HL-60 (cell line): ENCODE measurements at regions not wholly inside any gene's neighbourhood (a gene's known extent, or its start where the extent isn't known, plus 50 kb on each side); places are given as distances from the start of the nearest gene placed in this dataset.

ENCODE experiments used
- DNase-seq, 2 experiments: peaks; one replicate each; pipeline ENCODE4 v3.0.0-alpha.2; 2010 to 2020; ENCODE audit warnings: low read depth in 1 of 2, low spot score in 1 of 2
- H3K27ac ChIP-seq: fragments of 250-450 bp; sonication (Bioruptor Pico); replicated peaks from 2 replicates; pipeline ENCODE4 v1.5.1; 2020; ENCODE audit warnings: mild to moderate bottlenecking, moderate library complexity
- H3K27me3 ChIP-seq: fragments of 250-450 bp; sonication (Bioruptor Pico); 2 replicates; pipeline ENCODE4 v1.5.1; 2021; ENCODE audit warnings: mild to moderate bottlenecking, moderate library complexity; ENCODE audit not compliant: insufficient read depth, poor library complexity, severe bottlenecking
- H3K4me3 ChIP-seq: replicated peaks from 2 replicates; pipeline ENCODE4 v1.5.1; 2011; ENCODE audit warnings: mild to moderate bottlenecking, control low read depth, low read length; ENCODE audit not compliant: insufficient read depth
- GABPA ChIP-seq: IDR thresholded peaks from 2 replicates; pipeline ENCODE4 v1.6.1; 2012; ENCODE audit warnings: low read depth
- POLR2AphosphoS5 ChIP-seq: IDR thresholded peaks from 2 replicates; pipeline ENCODE4 v1.6.1; 2012; ENCODE audit warnings: low read depth
- SPI1 ChIP-seq: IDR thresholded peaks from 2 replicates; pipeline ENCODE4 v1.6.1; 2012; ENCODE audit warnings: low read depth, mild to moderate bottlenecking, borderline replicate concordance
- TF ChIP-seq, protein P1 (sequence below): IDR thresholded peaks from one replicate; pipeline ENCODE4 v1.5.1; 2011; ENCODE audit warnings: low read length, control low read depth, inconsistent platforms; ENCODE audit not compliant: insufficient read depth
- TF ChIP-seq, protein P2 (sequence below): IDR thresholded peaks from 2 replicates; pipeline ENCODE4 v1.6.1; 2012; ENCODE audit warnings: low read depth; ENCODE audit not compliant: insufficient replicate concordance

DNA sequence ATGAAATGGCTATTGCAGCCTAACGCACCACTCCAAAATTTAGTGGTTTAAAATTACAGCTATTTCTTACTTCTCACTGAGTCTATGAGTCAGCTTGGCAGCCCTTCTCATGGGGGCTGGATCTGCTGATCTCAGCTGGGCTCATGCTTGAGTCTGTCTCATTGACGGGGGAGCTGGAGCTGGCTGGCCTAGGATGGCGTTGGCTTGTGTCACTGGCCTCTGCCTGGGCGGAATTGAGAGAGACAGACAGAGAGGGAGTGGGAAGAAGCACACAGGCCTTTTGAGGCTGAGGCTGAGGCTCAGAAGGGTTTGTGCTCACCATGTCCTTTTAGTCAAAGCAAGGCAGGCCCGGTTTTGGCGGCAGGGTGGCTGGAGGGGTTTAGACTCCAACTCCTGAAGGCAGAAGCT, 412.1 kb upstream of the MYT1L start:
- H3K27ac ChIP-seq = no peak overlapping the region
- TF ChIP-seq, protein P1, sequence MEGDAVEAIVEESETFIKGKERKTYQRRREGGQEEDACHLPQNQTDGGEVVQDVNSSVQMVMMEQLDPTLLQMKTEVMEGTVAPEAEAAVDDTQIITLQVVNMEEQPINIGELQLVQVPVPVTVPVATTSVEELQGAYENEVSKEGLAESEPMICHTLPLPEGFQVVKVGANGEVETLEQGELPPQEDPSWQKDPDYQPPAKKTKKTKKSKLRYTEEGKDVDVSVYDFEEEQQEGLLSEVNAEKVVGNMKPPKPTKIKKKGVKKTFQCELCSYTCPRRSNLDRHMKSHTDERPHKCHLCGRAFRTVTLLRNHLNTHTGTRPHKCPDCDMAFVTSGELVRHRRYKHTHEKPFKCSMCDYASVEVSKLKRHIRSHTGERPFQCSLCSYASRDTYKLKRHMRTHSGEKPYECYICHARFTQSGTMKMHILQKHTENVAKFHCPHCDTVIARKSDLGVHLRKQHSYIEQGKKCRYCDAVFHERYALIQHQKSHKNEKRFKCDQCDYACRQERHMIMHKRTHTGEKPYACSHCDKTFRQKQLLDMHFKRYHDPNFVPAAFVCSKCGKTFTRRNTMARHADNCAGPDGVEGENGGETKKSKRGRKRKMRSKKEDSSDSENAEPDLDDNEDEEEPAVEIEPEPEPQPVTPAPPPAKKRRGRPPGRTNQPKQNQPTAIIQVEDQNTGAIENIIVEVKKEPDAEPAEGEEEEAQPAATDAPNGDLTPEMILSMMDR = no peak
- no peak overlapping the region for H3K4me3 ChIP-seq
- H3K27me3 ChIP-seq = no peaks in the 10 kb centered on the region
- no peak for DNase-seq

DNA sequence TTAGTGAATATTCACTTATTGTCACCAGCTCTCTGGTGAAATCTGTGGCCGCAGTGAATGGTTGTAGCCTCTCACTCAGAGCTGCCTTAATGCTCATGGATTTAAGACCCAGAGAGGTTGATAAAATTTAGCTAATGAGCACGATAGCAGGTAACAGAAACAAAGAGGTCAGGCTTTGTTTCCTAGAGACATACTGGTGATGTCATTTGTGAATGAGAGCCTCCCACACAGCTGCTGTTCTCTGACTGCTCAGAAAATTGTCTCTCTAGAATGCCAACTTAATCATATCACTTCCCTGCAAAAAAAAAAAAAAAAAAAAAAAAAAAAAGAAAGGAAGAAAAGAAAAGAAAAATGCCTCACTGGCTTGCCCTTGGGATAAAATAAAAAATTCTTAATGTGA, 411.7 kb upstream of the MYT1L start:
- TF ChIP-seq, protein P2, sequence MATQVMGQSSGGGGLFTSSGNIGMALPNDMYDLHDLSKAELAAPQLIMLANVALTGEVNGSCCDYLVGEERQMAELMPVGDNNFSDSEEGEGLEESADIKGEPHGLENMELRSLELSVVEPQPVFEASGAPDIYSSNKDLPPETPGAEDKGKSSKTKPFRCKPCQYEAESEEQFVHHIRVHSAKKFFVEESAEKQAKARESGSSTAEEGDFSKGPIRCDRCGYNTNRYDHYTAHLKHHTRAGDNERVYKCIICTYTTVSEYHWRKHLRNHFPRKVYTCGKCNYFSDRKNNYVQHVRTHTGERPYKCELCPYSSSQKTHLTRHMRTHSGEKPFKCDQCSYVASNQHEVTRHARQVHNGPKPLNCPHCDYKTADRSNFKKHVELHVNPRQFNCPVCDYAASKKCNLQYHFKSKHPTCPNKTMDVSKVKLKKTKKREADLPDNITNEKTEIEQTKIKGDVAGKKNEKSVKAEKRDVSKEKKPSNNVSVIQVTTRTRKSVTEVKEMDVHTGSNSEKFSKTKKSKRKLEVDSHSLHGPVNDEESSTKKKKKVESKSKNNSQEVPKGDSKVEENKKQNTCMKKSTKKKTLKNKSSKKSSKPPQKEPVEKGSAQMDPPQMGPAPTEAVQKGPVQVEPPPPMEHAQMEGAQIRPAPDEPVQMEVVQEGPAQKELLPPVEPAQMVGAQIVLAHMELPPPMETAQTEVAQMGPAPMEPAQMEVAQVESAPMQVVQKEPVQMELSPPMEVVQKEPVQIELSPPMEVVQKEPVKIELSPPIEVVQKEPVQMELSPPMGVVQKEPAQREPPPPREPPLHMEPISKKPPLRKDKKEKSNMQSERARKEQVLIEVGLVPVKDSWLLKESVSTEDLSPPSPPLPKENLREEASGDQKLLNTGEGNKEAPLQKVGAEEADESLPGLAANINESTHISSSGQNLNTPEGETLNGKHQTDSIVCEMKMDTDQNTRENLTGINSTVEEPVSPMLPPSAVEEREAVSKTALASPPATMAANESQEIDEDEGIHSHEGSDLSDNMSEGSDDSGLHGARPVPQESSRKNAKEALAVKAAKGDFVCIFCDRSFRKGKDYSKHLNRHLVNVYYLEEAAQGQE = no peak
- TF ChIP-seq GABPA = no peak
- no peak for TF ChIP-seq POLR2AphosphoS5
- TF ChIP-seq, protein P1 = no peak
- no peak for TF ChIP-seq SPI1
- H3K4me3 ChIP-seq = no peak overlapping the region
- no peak for DNase-seq
- H3K27ac ChIP-seq = no peak overlapping the region
- no peaks in the 10 kb centered on the region for H3K27me3 ChIP-seq

DNA sequence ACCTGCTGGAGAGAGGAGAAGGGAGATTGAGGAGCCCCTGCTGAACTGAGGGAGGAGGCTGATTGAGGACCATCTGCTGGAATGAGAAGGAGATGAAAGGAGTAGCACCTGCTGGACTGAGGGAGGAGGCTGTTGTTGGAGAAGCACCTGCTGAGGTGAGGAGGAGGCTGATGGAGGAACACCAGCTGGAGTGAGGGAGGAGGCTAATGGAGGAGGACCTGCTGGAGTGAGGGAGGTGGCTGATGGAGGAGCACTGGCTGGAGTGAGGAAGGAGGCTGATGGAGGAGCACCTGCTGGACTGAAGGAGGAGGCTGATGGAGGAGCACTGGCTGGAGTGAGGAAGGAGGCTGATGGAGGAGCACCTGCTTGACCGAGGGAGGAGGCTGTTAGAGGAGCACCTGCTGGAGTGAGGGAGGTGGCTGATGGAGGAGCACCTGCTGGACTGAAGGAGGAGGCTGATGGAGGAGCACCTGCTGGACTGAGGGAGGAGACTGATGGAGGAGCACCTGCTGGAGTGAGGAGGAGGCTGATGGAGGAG, 409.2 kb upstream of the MYT1L start:
- DNase-seq = no peak
- Histone ChIP-seq H3K4me3 (no peak overlapping the region), H3K27ac (no peak overlapping the region), H3K27me3 (no peaks in the 10 kb centered on the region)
- TF ChIP-seq, protein P2 = no peak
- TF ChIP-seq, protein P1 = no peak
- TF ChIP-seq GABPA (no peak), SPI1 (no peak), POLR2AphosphoS5 (no peak)

DNA sequence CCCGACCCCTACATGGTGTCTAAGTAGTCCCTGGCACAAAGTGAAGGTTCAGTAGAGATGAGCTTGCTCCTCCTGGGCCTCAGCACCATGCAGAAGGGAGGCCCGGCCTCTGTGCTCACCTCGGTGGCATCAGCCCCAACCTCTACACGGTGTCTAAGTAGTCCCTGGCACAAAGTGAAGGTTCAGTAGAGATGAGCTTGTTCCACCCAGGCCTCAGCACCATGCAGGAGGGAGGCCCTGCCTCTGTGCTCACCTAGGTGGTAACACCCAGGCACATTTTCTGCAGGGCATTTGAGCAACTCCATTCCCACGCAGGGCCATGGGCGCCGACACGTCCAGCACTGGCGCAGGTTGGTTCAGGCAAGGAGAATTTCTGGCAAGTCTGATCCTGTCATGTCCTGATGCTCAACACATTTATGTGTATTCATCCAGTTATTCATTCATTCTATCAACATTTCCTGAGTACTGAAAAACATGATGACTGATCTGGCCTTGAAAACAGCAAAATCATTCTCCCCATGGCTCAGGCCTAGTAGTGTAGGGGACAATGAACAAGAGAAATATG, 408.2 kb upstream of the MYT1L start:
- H3K27ac ChIP-seq = no peak overlapping the region
- H3K27me3 ChIP-seq = no peaks in the 10 kb centered on the region
- TF ChIP-seq SPI1 = no peak
- TF ChIP-seq, protein P2 = no peak
- TF ChIP-seq POLR2AphosphoS5 = no peak
- no peak for TF ChIP-seq GABPA
- TF ChIP-seq, protein P1 = no peak
- no peak for DNase-seq
- no peak overlapping the region for H3K4me3 ChIP-seq
